CD4-positive, alpha-beta T cell treated with Interleukin-10 for 1 hour (primary cell): ENCODE measurements at regions not wholly inside any gene's neighbourhood (a gene's known extent, or its start where the extent isn't known, plus 50 kb on each side); places are given as distances from the start of the nearest gene placed in this dataset.

Experiments
- DNase-seq: peaks from one replicate; pipeline ENCODE4 v3.0.0-alpha.2; 2020

- DNase-seq, result no peak
These were observed 104.7 kb upstream of the DSEL start for GRCh38 chr18:67621049-67621713.

- no peak for DNase-seq
These were observed 101.5 kb upstream of the DSEL start for GRCh38 chr18:67618061-67618460.

GRCh38 chr18:67615876-67616275, 99.4 kb upstream of the DSEL start:
- DNase-seq, result no peak

GRCh38 chr18:67613731-67614130, 97.2 kb upstream of the DSEL start:
- no peak for DNase-seq

GRCh38 chr18:67612281-67612680, 95.8 kb upstream of the DSEL start:
- no peak for DNase-seq

GRCh38 chr18:67608615-67609273, 92.2 kb upstream of the DSEL start:
- no peak for DNase-seq

- no peak for DNase-seq
These were observed 91.7 kb upstream of the DSEL start for GRCh38 chr18:67608191-67608590.

GRCh38 chr18:67600181-67601180, 84.0 kb upstream of the DSEL start:
- no peak for DNase-seq

- DNase-seq, result no peak
These were observed 82.8 kb upstream of the DSEL start for GRCh38 chr18:67599277-67599676.

GRCh38 chr18:67597759-67598158, 81.2 kb upstream of the DSEL start:
- DNase-seq, result no peak

GRCh38 chr18:67596003-67596402, 79.5 kb upstream of the DSEL start:
- no peak for DNase-seq

- DNase-seq, result no peak
These were observed 74.1 kb upstream of the DSEL start for GRCh38 chr18:67590571-67591141.

- DNase-seq, result no peak
These were observed 72.8 kb upstream of the DSEL start for GRCh38 chr18:67589325-67589724.

- DNase-seq, result no peak
These were observed 69.6 kb upstream of the DSEL start for GRCh38 chr18:67586101-67586500.

GRCh38 chr18:67583621-67584020, 67.1 kb upstream of the DSEL start:
- DNase-seq, result no peak

GRCh38 chr18:67582488-67582887, 66.0 kb upstream of the DSEL start:
- no peak for DNase-seq

- DNase-seq, result no peak
These were observed 64.7 kb upstream of the DSEL start for GRCh38 chr18:67581178-67581577.

GRCh38 chr18:67577386-67577785, 60.9 kb upstream of the DSEL start:
- DNase-seq, result no peak

- DNase-seq, result no peak
These were observed 58.2 kb upstream of the DSEL start for GRCh38 chr18:67574749-67575148.

GRCh38 chr18:67568166-67568565, 51.6 kb upstream of the DSEL start:
- DNase-seq, result no peak
